Heart left ventricle (tissue), 13 donors: ENCODE measurements at regions not wholly inside any gene's neighbourhood (a gene's known extent, or its start where the extent isn't known, plus 50 kb on each side); places are given as distances from the start of the nearest gene placed in this dataset.

Experiments used
- POLR2A ChIP-seq, 2 donors: fragments of 450-650 bp; IDR thresholded peaks; one replicate each; pipeline ENCODE4 v1.6.1; 2017; ENCODE audit warnings: antibody characterized with exemption in 2 of 2, mild to moderate bottlenecking in 2 of 2, moderate library complexity in 2 of 2
- TF ChIP-seq, protein P1 (sequence below), 12 donors: fragments of 200-600 bp; sonication (generic) in 4 of 12; IDR thresholded peaks; one replicate each; pipeline versions ENCODE4 v1.5.0 to v1.8.0; 2018 to 2022; ENCODE audit warnings: antibody characterized with exemption in 12 of 12, mild to moderate bottlenecking in 5 of 12
- donor health status: ischemic (EF 13 %, LVEDD 7.1; RV severe dilation, severe dysfunction).
- donor health status: DM: no; HTN: yes; CAD: no.
- donor health status: DM: no; HTN: no; CAD: no.
- donor health status: ischemic (EF 25% LVEDD 6.9; RV normal size, moderate dysfunction).
- donor health status: ischemic (EF 25% LVEDD 5.7; RV mildly dilated, moderate dysfunction).
- donor health status: ischemic (EF 35%, LVEDD 5.7; RV mildly dilated, moderate dysfunction).
- donor health status: nonischemic (EF 11% LVEDD 7.7; RV severe dilation, severe dysfunction).
- donor health status: DM: yes; HTN: yes; CAD: no.
- donor health status: PGD.
- donor health status: ischemic (EF 29% LVEDD 5.4; RV normal size, mild dysfunction).
- donor health status: nonischemic (EF 23%, LVEDD 6.1; RV moderate dilation, normal function).

DNA sequence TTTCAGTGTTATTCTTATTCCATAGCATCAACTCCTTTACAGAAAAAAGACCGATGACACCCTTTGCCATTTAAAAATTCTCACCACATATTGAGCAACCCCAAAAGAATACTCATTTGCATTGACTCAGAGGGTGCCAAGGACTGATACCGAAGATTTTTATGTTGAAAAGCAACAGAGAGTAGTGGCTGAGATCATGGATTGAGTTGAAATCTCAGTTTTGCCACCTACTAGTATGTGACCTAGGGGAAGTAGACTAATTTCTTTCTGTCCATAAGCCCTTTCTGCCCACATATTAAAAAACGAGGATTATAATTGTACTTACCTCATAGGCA is 313.9 kb upstream of the SATB1 start:
- TF ChIP-seq, protein P1, sequence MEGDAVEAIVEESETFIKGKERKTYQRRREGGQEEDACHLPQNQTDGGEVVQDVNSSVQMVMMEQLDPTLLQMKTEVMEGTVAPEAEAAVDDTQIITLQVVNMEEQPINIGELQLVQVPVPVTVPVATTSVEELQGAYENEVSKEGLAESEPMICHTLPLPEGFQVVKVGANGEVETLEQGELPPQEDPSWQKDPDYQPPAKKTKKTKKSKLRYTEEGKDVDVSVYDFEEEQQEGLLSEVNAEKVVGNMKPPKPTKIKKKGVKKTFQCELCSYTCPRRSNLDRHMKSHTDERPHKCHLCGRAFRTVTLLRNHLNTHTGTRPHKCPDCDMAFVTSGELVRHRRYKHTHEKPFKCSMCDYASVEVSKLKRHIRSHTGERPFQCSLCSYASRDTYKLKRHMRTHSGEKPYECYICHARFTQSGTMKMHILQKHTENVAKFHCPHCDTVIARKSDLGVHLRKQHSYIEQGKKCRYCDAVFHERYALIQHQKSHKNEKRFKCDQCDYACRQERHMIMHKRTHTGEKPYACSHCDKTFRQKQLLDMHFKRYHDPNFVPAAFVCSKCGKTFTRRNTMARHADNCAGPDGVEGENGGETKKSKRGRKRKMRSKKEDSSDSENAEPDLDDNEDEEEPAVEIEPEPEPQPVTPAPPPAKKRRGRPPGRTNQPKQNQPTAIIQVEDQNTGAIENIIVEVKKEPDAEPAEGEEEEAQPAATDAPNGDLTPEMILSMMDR (IDR thresholded peaks at IDR 0.05): no peak
- TF ChIP-seq POLR2A (IDR thresholded peaks at IDR 0.05): no peak
